WTC11 (cell line): ENCODE measurements at regions not wholly inside any gene's neighbourhood (a gene's known extent, or its start where the extent isn't known, plus 50 kb on each side); places are given as distances from the start of the nearest gene placed in this dataset.

Source experiments
- ATAC-seq: fragments of 200-7000 bp; cut with Tn5 transposase; 2 replicates; pipeline ENCODE4 v1.10.0; 2021; ENCODE audit warnings: mild to moderate bottlenecking, moderate library complexity
- CTCF ChIA-PET: fragments of 300-600 bp; sonication (Branson Sonifier 250); formaldehyde crosslinking; loops from one replicate; lab custom pipeline; 2021; ENCODE audit warnings: antibody characterized with exemption; lab: Charles Lee
- POLR2A ChIA-PET: fragments of 350-600 bp; sonication (Branson Sonifier 250); formaldehyde crosslinking; loops from one replicate; lab custom pipeline; 2021; ENCODE audit warnings: antibody characterized with exemption; lab: Charles Lee
- DNase-seq: peaks from one replicate; pipeline ENCODE4 v3.0.0; 2021; ENCODE audit warnings: low spot score
- H3K27ac Mint-ChIP-seq: 2 replicates; pipeline ENCODE4 v1.8.0; 2021; ENCODE audit warnings: mixed read lengths
- H3K27me3 Mint-ChIP-seq: 2 replicates; pipeline ENCODE4 v1.8.0; 2021; ENCODE audit warnings: low read depth, mild to moderate bottlenecking, moderate library complexity, mixed read lengths
- H3K36me3 Mint-ChIP-seq: 2 replicates; pipeline ENCODE4 v1.8.0; 2021; ENCODE audit warnings: mixed read lengths
- H3K4me1 Mint-ChIP-seq: 2 replicates; pipeline ENCODE4 v1.8.0; 2022; ENCODE audit warnings: mixed read lengths
- H3K4me3 Mint-ChIP-seq: 2 replicates; pipeline ENCODE4 v1.8.0; 2021; ENCODE audit warnings: mild to moderate bottlenecking, moderate library complexity, mixed read lengths
- H3K9me3 Mint-ChIP-seq: 2 replicates; pipeline ENCODE4 v1.8.0; 2021; ENCODE audit warnings: mixed read lengths
- ATF1 ChIP-seq: sonication (generic); formaldehyde crosslinking; IDR thresholded peaks from 2 replicates; pipeline ENCODE4 v1.8.1; 2023; ENCODE audit warnings: mild to moderate bottlenecking, moderate library complexity, missing genetic modification reagents
- CREB1 ChIP-seq: sonication (generic); formaldehyde crosslinking; IDR thresholded peaks from 2 replicates; pipeline ENCODE4 v1.8.0; 2023; ENCODE audit warnings: mild to moderate bottlenecking, missing genetic modification reagents
- ESRRA ChIP-seq: sonication (generic); formaldehyde crosslinking; IDR thresholded peaks from 2 replicates; pipeline ENCODE4 v1.8.1; 2022; ENCODE audit warnings: mild to moderate bottlenecking, missing genetic modification reagents, borderline replicate concordance
- FOXJ3 ChIP-seq: sonication (generic); formaldehyde crosslinking; IDR thresholded peaks from 2 replicates; pipeline ENCODE4 v1.9.0; 2021; ENCODE audit warnings: missing genetic modification reagents, mild to moderate bottlenecking, borderline replicate concordance
- KAT7 ChIP-seq: sonication (generic); formaldehyde crosslinking; IDR thresholded peaks from 2 replicates; pipeline ENCODE4 v1.8.1; 2023; ENCODE audit warnings: missing genetic modification reagents, mild to moderate bottlenecking, borderline replicate concordance
- MXD4 ChIP-seq: fragments of 250-450 bp; sonication (Bioruptor Pico); IDR thresholded peaks from 2 replicates; pipeline ENCODE4 v1.8.0; 2021; ENCODE audit warnings: mild to moderate bottlenecking, moderate library complexity, borderline replicate concordance
- SMAD4 ChIP-seq: sonication (generic); formaldehyde crosslinking; IDR thresholded peaks from 2 replicates; pipeline ENCODE4 v1.8.0; 2022; ENCODE audit warnings: mild to moderate bottlenecking, missing genetic modification reagents
- ZNF416 ChIP-seq: fragments of 250-450 bp; sonication (Bioruptor Pico); IDR thresholded peaks from 2 replicates; pipeline ENCODE4 v1.9.0; 2021; ENCODE audit warnings: mild to moderate bottlenecking, inconsistent platforms
- ZNF671 ChIP-seq: fragments of 250-450 bp; sonication (Bioruptor Pico); IDR thresholded peaks from 2 replicates; pipeline ENCODE4 v1.8.0; 2021; ENCODE audit warnings: mild to moderate bottlenecking
- TF ChIP-seq, protein P1 (sequence below): sonication (generic); formaldehyde crosslinking; IDR thresholded peaks from 2 replicates; pipeline ENCODE4 v1.8.1; 2022; ENCODE audit warnings: low read depth, mild to moderate bottlenecking, moderate library complexity, missing genetic modification reagents, borderline replicate concordance
- TF ChIP-seq, protein P2 (sequence below): fragments of 200-600 bp; IDR thresholded peaks from 2 replicates; pipeline ENCODE4 v1.8.0; 2022; ENCODE audit warnings: antibody characterized with exemption
- TF ChIP-seq, protein P3 (sequence below): fragments of 250-450 bp; sonication (Bioruptor Pico); conservative IDR thresholded peaks from 2 replicates; pipeline ENCODE4 v1.9.0; 2021; ENCODE audit warnings: mild to moderate bottlenecking
- TF ChIP-seq, protein P4 (sequence below): sonication (generic); formaldehyde crosslinking; IDR thresholded peaks from 2 replicates; pipeline ENCODE4 v1.8.0; 2022; ENCODE audit warnings: mild to moderate bottlenecking, missing genetic modification reagents
- TF ChIP-seq, protein P5 (sequence below): fragments of 250-450 bp; sonication (Bioruptor Pico); IDR thresholded peaks from 2 replicates; pipeline ENCODE4 v1.9.0; 2021; ENCODE audit warnings: mild to moderate bottlenecking
- TF ChIP-seq, protein P6 (sequence below): fragments of 250-450 bp; sonication (Bioruptor Pico); IDR thresholded peaks from 2 replicates; pipeline ENCODE4 v2.1.2; 2022; ENCODE audit warnings: mild to moderate bottlenecking, moderate library complexity
- TF ChIP-seq, protein P7 (sequence below): sonication (generic); formaldehyde crosslinking; IDR thresholded peaks from 2 replicates; pipeline ENCODE4 v1.8.1; 2022; ENCODE audit warnings: low read depth, missing genetic modification reagents, borderline replicate concordance

DNA sequence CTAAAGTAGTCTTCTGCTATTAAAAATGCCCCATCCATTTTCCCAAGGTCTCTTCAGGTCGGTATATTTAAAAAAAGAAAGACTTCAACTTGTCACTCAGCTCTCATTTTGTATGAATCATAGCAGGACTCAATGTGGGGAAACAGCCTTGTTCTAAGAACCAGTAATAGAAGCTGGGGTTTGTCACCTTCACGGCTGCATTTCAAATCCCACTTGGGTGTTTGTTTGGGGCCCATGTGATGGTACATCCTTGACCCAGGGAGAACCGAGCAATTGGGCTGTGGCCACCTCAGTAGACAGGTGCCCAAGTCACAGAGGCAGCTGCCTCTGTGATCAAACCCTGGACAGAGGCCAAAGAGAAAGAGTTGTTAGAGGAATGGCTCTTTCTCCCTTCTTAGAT is 70.3 kb upstream of the ARL8B start:
- Mint-ChIP-seq H3K27me3 (no peaks in the 10 kb centered on the region; the same call in 1 of the 2 replicates), H3K4me1 (no peaks in the 10 kb centered on the region), H3K9me3 (peaks cover 8% of the 10 kb centered on the region), H3K27ac (no peak overlapping the region), H3K4me3 (no peak overlapping the region), H3K36me3 (no peaks in the 10 kb centered on the region)
- DNase-seq (no peak), ATAC-seq (no peak)
- POLR2A ChIA-PET, result interaction anchor here (1.0 kb wide), 1 partner anchor 73 kb away, joined by 3 read pairs; the partner anchor contains the start of gene BHLHE40
- CTCF ChIA-PET, result interaction anchor here (0.6 to 1.7 kb wide), 3 partner anchors 10 to 371 kb away, joined by 3 read pairs; no protein-coding TSS in a partner anchor
- TF ChIP-seq ATF1 (no peak), CREB1 (CRISPR knock-in tag) (no peak), MXD4 (no peak), ESRRA (CRISPR knock-in tag) (no peak), KAT7 (CRISPR knock-in tag) (no peak), SMAD4 (CRISPR knock-in tag) (no peak), ZNF416 (CRISPR knock-in tag) (no peak), ZNF671 (CRISPR knock-in tag) (no peak), FOXJ3 (no peak)
- TF ChIP-seq, protein P1, sequence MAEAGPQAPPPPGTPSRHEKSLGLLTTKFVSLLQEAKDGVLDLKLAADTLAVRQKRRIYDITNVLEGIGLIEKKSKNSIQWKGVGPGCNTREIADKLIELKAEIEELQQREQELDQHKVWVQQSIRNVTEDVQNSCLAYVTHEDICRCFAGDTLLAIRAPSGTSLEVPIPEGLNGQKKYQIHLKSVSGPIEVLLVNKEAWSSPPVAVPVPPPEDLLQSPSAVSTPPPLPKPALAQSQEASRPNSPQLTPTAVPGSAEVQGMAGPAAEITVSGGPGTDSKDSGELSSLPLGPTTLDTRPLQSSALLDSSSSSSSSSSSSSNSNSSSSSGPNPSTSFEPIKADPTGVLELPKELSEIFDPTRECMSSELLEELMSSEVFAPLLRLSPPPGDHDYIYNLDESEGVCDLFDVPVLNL, result no peak
- TF ChIP-seq, protein P2, sequence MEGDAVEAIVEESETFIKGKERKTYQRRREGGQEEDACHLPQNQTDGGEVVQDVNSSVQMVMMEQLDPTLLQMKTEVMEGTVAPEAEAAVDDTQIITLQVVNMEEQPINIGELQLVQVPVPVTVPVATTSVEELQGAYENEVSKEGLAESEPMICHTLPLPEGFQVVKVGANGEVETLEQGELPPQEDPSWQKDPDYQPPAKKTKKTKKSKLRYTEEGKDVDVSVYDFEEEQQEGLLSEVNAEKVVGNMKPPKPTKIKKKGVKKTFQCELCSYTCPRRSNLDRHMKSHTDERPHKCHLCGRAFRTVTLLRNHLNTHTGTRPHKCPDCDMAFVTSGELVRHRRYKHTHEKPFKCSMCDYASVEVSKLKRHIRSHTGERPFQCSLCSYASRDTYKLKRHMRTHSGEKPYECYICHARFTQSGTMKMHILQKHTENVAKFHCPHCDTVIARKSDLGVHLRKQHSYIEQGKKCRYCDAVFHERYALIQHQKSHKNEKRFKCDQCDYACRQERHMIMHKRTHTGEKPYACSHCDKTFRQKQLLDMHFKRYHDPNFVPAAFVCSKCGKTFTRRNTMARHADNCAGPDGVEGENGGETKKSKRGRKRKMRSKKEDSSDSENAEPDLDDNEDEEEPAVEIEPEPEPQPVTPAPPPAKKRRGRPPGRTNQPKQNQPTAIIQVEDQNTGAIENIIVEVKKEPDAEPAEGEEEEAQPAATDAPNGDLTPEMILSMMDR, result no peak
- TF ChIP-seq, protein P3, sequence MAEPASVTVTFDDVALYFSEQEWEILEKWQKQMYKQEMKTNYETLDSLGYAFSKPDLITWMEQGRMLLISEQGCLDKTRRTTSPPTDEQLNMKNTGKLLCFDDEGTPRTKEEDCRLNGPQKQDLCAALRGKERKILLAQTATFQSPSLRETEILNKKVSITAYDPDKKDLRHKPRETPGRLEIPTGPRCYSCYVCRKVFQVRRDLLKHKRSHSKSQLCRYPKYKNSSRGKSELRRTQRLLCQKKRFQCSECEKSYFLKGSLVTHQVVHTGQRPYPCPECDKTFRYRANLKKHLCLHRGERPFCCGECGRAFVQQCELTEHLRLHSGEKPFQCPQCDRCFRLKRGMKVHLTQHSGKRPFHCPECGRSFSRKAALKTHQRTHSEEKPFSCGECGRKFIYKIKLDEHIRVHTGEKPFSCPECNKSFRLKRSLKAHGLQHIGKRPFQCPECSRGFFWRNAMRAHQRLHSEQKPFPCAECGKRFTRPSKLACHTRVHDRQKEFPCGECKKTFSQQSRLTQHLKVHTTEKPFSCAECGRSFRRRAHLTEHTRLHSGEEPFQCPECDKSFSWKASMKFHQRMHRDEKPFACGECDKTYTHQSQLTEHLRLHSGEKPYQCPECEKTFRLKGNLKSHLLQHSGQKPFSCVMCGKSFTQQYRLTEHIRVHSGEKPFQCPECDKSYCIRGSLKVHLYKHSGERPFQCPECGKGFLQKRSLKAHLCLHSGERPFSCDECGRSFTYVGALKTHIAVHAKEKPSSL (CRISPR knock-in tag), result no peak
- TF ChIP-seq, protein P4, sequence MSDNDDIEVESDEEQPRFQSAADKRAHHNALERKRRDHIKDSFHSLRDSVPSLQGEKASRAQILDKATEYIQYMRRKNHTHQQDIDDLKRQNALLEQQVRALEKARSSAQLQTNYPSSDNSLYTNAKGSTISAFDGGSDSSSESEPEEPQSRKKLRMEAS (CRISPR knock-in tag), result no peak
- TF ChIP-seq, protein P5, sequence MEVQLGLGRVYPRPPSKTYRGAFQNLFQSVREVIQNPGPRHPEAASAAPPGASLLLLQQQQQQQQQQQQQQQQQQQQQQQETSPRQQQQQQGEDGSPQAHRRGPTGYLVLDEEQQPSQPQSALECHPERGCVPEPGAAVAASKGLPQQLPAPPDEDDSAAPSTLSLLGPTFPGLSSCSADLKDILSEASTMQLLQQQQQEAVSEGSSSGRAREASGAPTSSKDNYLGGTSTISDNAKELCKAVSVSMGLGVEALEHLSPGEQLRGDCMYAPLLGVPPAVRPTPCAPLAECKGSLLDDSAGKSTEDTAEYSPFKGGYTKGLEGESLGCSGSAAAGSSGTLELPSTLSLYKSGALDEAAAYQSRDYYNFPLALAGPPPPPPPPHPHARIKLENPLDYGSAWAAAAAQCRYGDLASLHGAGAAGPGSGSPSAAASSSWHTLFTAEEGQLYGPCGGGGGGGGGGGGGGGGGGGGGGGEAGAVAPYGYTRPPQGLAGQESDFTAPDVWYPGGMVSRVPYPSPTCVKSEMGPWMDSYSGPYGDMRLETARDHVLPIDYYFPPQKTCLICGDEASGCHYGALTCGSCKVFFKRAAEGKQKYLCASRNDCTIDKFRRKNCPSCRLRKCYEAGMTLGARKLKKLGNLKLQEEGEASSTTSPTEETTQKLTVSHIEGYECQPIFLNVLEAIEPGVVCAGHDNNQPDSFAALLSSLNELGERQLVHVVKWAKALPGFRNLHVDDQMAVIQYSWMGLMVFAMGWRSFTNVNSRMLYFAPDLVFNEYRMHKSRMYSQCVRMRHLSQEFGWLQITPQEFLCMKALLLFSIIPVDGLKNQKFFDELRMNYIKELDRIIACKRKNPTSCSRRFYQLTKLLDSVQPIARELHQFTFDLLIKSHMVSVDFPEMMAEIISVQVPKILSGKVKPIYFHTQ, result no peak
- TF ChIP-seq, protein P6, sequence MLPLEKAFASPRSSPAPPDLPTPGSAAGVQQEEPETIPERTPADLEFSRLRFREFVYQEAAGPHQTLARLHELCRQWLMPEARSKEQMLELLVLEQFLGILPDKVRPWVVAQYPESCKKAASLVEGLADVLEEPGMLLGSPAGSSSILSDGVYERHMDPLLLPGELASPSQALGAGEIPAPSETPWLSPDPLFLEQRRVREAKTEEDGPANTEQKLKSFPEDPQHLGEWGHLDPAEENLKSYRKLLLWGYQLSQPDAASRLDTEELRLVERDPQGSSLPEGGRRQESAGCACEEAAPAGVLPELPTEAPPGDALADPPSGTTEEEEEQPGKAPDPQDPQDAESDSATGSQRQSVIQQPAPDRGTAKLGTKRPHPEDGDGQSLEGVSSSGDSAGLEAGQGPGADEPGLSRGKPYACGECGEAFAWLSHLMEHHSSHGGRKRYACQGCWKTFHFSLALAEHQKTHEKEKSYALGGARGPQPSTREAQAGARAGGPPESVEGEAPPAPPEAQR (CRISPR knock-in tag), result no peak
- TF ChIP-seq, protein P7, sequence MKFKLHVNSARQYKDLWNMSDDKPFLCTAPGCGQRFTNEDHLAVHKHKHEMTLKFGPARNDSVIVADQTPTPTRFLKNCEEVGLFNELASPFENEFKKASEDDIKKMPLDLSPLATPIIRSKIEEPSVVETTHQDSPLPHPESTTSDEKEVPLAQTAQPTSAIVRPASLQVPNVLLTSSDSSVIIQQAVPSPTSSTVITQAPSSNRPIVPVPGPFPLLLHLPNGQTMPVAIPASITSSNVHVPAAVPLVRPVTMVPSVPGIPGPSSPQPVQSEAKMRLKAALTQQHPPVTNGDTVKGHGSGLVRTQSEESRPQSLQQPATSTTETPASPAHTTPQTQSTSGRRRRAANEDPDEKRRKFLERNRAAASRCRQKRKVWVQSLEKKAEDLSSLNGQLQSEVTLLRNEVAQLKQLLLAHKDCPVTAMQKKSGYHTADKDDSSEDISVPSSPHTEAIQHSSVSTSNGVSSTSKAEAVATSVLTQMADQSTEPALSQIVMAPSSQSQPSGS (CRISPR knock-in tag), result no peak
